Activated CD8-positive, alpha-beta memory T cell treated with anti-CD3 and anti-CD28 coated beads, Interleukin-2, amount 10 ng/mL, durations not matched to agents 7 days and 5 days (primary cell): ENCODE measurements at regions not wholly inside any gene's neighbourhood (a gene's known extent, or its start where the extent isn't known, plus 50 kb on each side); places are given as distances from the start of the nearest gene placed in this dataset.

ENCODE experiments used
- ATAC-seq: fragments of 150-1000 bp; cut with Tn5 transposase; one replicate; pipeline ENCODE4 v1.10.0; 2021; ENCODE audit warnings: moderate library complexity
- CTCF ChIA-PET: fragments of 350-600 bp; sonication (Branson Sonifier 250); formaldehyde crosslinking; loops from one replicate; lab custom pipeline; 2021; ENCODE audit warnings: antibody characterized with exemption; lab: Charles Lee
- DNase-seq: peaks from one replicate; pipeline ENCODE4 v3.0.0-alpha.2; 2020
- H3K27ac Mint-ChIP-seq: one replicate; pipeline ENCODE4 v1.8.0; 2021; ENCODE audit warnings: mild to moderate bottlenecking, mixed read lengths
- H3K27me3 Mint-ChIP-seq: one replicate; pipeline ENCODE4 v1.8.0; 2021; ENCODE audit warnings: mixed read lengths
- H3K36me3 Mint-ChIP-seq: one replicate; pipeline ENCODE4 v1.8.0; 2021; ENCODE audit warnings: mild to moderate bottlenecking, mixed read lengths
- H3K4me1 Mint-ChIP-seq: one replicate; pipeline ENCODE4 v1.8.0; 2021; ENCODE audit warnings: mixed read lengths
- H3K4me3 Mint-ChIP-seq: one replicate; pipeline ENCODE4 v1.8.0; 2021; ENCODE audit warnings: mild to moderate bottlenecking, moderate library complexity, mixed read lengths
- H3K9me3 Mint-ChIP-seq: one replicate; pipeline ENCODE4 v1.8.0; 2022; ENCODE audit warnings: low read depth, mixed read lengths

DNA sequence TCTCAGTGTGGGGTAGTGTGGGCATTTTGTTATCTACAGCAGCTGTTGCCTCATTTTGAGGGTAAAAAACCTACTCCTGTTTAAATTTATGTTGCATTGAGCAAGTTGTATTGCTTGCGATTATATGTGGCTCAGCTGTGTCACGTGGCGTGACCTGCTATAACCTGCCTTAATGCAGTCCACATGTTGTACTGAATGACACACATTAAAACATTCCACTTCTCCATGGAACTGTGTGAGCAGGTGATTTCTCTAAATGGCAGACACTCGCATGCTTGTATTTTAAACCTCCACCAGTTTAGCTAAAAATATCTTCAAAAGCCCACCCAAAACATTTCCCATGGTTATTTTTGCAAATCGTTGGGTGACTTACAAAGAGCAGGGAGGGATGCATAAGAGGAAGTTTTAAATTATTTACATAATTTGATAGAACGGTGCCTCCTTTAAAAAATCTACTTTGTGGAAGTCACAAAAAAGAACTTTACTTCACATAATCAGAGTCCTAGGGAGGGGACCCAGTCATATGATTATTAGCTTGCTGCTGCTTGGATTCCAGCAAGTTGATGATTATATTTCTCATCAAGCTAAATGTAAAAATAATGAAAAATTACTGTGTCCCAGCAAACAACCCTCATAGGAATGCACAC is 163.3 kb upstream of the ZEB2 start:
- Mint-ChIP-seq H3K4me1 (no peaks in the 10 kb centered on the region), H3K4me3 (no peak overlapping the region), H3K36me3 (no peaks in the 10 kb centered on the region), H3K27ac (no peak overlapping the region), H3K27me3 (peaks cover 10% of the 10 kb centered on the region), H3K9me3 (no peaks in the 10 kb centered on the region)
- CTCF ChIA-PET: no interaction called here
- DNase-seq (no peak), ATAC-seq (no peak)

DNA sequence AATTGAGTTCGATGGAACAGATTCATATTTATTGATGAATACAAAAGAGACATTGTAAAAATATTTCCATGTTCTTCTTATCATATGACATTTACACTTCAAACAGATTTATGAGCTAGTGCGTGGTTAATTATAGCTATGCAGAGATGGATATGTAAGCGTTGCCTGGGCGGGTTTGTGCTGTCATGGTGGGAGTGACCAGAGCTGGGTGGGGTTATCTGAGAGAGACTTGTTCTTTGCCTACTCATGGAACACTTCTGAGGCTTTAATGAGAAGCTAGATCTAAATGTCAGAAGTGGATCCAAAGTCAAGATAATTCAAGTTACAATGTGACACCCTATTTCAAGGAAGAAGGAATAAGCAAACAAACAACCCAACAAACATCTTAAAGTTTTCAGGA is 162.3 kb upstream of the ZEB2 start:
- H3K4me1 Mint-ChIP-seq: no peaks in the 10 kb centered on the region
- H3K27ac Mint-ChIP-seq: no peak overlapping the region
- H3K36me3 Mint-ChIP-seq: no peaks in the 10 kb centered on the region
- CTCF ChIA-PET: no interaction called here
- peaks cover 7% of the 10 kb centered on the region for H3K27me3 Mint-ChIP-seq
- H3K4me3 Mint-ChIP-seq: no peak overlapping the region
- H3K9me3 Mint-ChIP-seq: no peaks in the 10 kb centered on the region
- ATAC-seq: no peak
- no peak for DNase-seq

DNA sequence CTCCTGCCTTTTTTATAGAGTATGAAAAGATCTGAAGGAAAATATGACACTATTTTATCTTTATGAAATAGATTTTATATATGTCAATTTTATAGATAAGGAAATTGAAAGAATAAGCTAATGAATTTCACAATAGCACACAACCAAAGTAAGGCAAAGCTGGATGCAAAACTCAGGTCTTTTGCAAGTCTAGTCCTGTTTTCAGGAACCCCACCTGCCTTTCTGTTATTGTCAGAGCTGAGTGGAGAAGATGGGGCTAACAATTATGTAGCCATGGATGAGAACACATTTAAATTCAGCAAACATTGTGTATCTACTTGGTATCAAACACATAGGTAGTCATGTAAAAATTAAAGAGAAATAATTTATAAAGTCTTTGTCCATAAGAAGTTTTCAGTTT is 161.5 kb upstream of the ZEB2 start:
- H3K27me3 Mint-ChIP-seq: peaks cover 7% of the 10 kb centered on the region
- no peak for DNase-seq
- H3K36me3 Mint-ChIP-seq: no peaks in the 10 kb centered on the region
- H3K4me3 Mint-ChIP-seq: no peak overlapping the region
- no peaks in the 10 kb centered on the region for H3K9me3 Mint-ChIP-seq
- no peak for ATAC-seq
- H3K27ac Mint-ChIP-seq: no peak overlapping the region
- CTCF ChIA-PET: no interaction called here
- H3K4me1 Mint-ChIP-seq: no peaks in the 10 kb centered on the region

DNA sequence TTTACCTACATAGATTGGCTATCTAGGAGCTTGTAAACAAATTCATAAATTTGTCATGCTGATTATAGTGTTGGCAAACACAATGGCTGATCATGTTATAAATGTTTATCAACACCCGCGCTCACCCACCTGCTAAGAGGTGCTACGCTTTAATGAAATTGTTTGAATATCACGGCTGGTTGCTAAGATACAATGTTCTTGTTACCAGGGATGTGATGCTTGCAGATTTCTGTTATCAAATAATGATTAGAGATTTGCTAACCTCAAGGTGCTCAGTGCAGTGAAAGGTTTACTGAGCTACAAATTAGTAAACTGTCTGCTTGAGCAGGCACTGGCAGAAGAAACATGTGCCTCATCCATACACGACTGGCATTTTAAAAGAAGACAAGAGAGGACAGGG is 160.0 kb upstream of the ZEB2 start:
- ATAC-seq (no peak), DNase-seq (no peak)
- no peak overlapping the region for H3K4me3 Mint-ChIP-seq
- H3K4me1 Mint-ChIP-seq: no peaks in the 10 kb centered on the region
- H3K27ac Mint-ChIP-seq: no peak overlapping the region
- H3K36me3 Mint-ChIP-seq: no peaks in the 10 kb centered on the region
- H3K27me3 Mint-ChIP-seq: peaks cover 7% of the 10 kb centered on the region
- CTCF ChIA-PET: no interaction called here
- H3K9me3 Mint-ChIP-seq: no peaks in the 10 kb centered on the region

DNA sequence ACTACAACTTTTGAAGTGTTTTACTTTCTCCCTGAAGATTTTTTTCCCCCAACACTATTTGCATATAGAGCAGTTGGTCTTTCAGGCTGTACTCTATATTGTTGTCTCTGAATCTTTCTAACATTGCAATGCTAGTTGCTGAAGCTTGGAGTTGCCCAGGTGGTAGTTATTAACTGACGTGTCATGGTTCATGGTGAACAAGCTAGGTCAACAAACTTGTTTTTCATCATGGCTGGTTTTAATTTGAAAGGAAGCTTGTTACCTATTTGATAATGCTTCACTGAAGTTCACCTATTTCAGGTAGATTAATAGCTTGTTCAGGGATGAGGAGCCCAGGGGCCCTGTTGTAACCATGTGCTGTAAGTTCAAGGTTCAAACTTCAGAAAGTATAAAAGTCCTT is 158.8 kb upstream of the ZEB2 start:
- no peak overlapping the region for H3K27ac Mint-ChIP-seq
- DNase-seq: no peak
- no peak overlapping the region for H3K4me3 Mint-ChIP-seq
- no peaks in the 10 kb centered on the region for H3K9me3 Mint-ChIP-seq
- no peak for ATAC-seq
- H3K27me3 Mint-ChIP-seq: peaks cover 4% of the 10 kb centered on the region
- CTCF ChIA-PET: no interaction called here
- no peaks in the 10 kb centered on the region for H3K36me3 Mint-ChIP-seq
- no peaks in the 10 kb centered on the region for H3K4me1 Mint-ChIP-seq

DNA sequence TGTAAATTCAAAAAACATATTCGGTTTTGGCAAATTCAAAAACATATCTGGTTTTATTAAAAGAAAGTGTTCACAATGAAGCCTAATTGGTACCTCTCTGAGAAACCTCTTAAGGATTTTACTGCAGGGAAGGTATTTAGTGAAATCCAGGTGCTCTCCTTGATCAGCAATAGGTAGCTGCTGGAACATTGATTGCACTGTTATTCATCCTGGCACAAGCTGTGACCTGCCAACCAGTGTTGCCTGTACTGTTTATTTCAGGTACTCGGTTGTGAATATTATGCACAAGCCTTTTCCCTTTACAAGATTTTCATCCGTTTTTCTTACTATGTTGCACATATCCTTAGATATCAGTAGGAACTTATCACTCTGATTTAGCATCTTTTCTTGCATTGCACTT is 155.8 kb upstream of the ZEB2 start:
- ATAC-seq (no peak), DNase-seq (no peak)
- H3K36me3 Mint-ChIP-seq: no peaks in the 10 kb centered on the region
- CTCF ChIA-PET: no interaction called here
- no peak overlapping the region for H3K27ac Mint-ChIP-seq
- no peaks in the 10 kb centered on the region for H3K4me1 Mint-ChIP-seq
- no peak overlapping the region for H3K4me3 Mint-ChIP-seq
- no peaks in the 10 kb centered on the region for H3K9me3 Mint-ChIP-seq
- peaks cover 6% of the 10 kb centered on the region for H3K27me3 Mint-ChIP-seq

DNA sequence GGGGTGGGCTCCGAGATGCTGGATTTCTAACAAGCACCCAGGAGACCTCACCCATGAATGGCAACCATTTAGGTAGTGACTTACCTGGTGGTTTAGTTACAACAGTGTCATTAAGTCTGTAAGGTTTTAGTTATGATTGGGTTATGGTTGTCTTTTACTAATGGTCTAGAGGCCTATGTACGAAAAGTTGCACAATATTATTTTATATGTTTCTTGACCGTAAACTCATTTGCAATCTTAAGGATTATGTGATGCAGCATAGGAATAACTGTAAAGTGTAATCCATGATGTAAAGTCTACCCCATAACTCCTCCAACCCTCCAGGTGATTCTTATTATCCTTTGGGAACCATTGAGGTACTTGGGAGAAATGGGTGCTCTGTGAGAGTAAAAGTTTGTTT is 155.4 kb upstream of the ZEB2 start:
- no peak for ATAC-seq
- Mint-ChIP-seq H3K36me3 (no peaks in the 10 kb centered on the region), H3K4me1 (no peaks in the 10 kb centered on the region), H3K4me3 (no peak overlapping the region), H3K27me3 (peaks cover 6% of the 10 kb centered on the region), H3K9me3 (no peaks in the 10 kb centered on the region), H3K27ac (no peak overlapping the region)
- no peak for DNase-seq
- CTCF ChIA-PET: no interaction called here

DNA sequence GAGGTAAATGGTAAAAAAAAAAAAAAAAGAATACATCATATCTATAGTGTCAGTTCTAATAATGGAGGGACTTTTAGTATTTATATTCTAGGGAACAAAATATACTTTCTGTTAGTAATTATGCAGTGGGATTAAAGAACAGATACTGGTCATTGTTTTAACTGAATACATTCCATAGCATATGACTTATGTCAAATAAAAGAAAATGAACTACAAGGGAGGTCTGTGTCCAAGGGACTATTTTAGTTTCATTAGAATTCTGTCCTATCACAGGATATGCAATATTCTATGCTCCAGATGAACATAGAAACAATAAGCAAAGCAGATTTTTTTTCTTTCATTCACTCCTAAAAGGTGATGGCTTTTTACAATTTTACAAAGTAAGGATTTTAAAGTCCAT is 154.2 kb upstream of the ZEB2 start:
- H3K4me1 Mint-ChIP-seq: no peaks in the 10 kb centered on the region
- H3K4me3 Mint-ChIP-seq: no peak overlapping the region
- no peaks in the 10 kb centered on the region for H3K9me3 Mint-ChIP-seq
- CTCF ChIA-PET: no interaction called here
- no peak for DNase-seq
- no peaks in the 10 kb centered on the region for H3K36me3 Mint-ChIP-seq
- H3K27me3 Mint-ChIP-seq: peaks cover 8% of the 10 kb centered on the region
- no peak overlapping the region for H3K27ac Mint-ChIP-seq
- ATAC-seq: no peak

DNA sequence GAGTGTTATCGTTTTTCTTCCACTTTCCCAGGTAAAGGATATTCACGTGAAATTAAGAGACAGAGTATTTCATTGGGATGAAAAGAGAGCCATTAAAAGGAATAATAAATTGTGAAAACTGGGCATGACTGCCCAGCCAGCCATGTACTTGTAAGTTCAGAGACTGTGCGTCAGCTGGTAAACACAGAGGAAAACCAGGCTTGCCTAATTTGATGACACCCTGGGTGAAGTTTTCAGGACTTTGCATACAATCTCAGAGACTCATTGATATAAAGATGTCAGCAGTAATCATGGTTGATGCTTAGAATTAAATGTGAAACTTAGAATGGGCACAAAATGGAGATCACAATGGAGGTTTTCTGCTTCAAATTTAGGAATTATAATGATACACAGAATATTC is 153.5 kb upstream of the ZEB2 start:
- Mint-ChIP-seq H3K4me1 (no peaks in the 10 kb centered on the region), H3K36me3 (no peaks in the 10 kb centered on the region), H3K4me3 (no peak overlapping the region), H3K9me3 (no peaks in the 10 kb centered on the region), H3K27ac (no peak overlapping the region), H3K27me3 (peaks cover 8% of the 10 kb centered on the region)
- CTCF ChIA-PET: no interaction called here
- DNase-seq (no peak), ATAC-seq (no peak)

DNA sequence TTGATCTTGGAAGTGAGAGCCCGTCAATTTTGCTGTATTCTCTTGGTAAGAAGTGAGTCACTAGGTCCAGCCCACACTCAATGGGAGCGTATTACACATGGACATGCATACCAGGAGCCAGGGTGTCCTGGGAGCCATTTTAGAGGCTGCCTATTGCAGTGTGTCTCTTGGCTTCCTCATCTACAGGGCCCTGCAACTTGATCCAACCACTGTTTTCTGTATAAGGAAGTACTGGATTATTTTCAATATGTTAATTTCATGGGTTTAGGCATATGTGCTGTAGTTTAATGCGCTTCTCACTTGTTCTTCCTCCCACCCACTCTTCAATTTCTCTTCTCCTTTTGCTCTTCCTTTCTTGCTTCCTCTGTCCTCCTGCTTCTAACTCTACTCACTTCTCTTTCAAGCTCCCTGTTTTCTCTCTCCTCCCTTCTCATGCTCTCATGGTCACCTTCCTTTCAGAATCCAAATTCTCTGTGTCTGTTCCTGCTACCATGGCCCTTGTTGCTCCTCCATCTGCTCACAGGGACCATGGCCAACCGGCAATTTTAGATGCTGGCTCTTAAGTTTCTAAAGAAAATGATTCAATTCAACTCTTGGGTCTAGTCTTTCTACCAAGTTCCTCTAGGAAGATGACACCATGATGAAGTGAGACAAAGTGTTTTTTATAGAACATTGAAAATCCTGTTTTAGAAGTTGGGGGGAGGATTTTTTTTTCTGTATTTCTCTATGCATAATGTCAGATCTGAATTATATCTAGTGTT is 152.0 kb upstream of the ZEB2 start:
- H3K4me1 Mint-ChIP-seq: no peaks in the 10 kb centered on the region
- H3K4me3 Mint-ChIP-seq: no peak overlapping the region
- no peak for ATAC-seq
- CTCF ChIA-PET: no interaction called here
- H3K36me3 Mint-ChIP-seq: no peaks in the 10 kb centered on the region
- H3K27ac Mint-ChIP-seq: no peak overlapping the region
- H3K9me3 Mint-ChIP-seq: no peaks in the 10 kb centered on the region
- DNase-seq: no peak
- peaks cover 14% of the 10 kb centered on the region for H3K27me3 Mint-ChIP-seq

DNA sequence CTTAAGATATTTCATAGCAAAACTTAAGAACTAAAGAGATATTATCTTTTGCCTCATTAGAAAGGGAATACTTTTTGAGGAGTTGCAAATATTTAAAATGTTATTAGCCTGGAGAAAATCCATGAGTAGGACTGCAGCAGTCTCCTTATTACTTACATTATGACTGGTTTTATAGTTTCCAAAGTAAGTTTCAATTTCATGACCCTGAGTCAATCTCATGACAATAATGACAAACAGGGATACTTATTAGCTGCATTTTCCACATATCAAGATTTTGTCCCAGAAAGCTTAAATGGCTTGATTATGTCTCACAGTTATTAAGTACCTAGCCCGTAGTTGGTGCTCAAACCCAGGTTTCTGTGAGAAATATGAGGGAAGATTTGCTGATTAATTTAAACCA is 150.8 kb upstream of the ZEB2 start:
- no peaks in the 10 kb centered on the region for H3K36me3 Mint-ChIP-seq
- peaks cover 16% of the 10 kb centered on the region for H3K27me3 Mint-ChIP-seq
- ATAC-seq: no peak
- no peaks in the 10 kb centered on the region for H3K9me3 Mint-ChIP-seq
- H3K4me3 Mint-ChIP-seq: no peak overlapping the region
- CTCF ChIA-PET: no interaction called here
- no peak for DNase-seq
- H3K27ac Mint-ChIP-seq: no peak overlapping the region
- H3K4me1 Mint-ChIP-seq: no peaks in the 10 kb centered on the region

DNA sequence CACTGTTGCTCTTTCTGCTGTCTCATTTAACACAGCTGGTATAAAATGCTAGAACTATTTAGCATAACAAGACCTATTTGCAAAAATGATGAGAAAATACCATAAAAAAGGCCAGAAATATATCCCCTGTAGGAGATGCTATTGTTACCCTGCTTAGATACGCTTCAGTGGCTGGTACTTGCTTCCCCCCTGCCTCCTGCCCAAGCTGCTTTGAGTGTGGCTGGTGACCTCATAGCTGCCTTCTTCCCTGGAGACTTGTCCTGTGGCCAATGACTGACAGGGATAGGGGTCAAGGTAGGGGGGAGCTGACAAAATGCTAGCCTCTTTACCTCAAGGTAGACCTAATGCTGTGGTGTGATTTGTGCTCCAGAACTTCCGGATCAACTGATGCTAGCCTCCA is 150.2 kb upstream of the ZEB2 start:
- H3K27ac Mint-ChIP-seq: no peak overlapping the region
- no peaks in the 10 kb centered on the region for H3K4me1 Mint-ChIP-seq
- peaks cover 16% of the 10 kb centered on the region for H3K27me3 Mint-ChIP-seq
- H3K36me3 Mint-ChIP-seq: no peaks in the 10 kb centered on the region
- ATAC-seq (no peak), DNase-seq (no peak)
- H3K4me3 Mint-ChIP-seq: no peak overlapping the region
- CTCF ChIA-PET: no interaction called here
- no peaks in the 10 kb centered on the region for H3K9me3 Mint-ChIP-seq

DNA sequence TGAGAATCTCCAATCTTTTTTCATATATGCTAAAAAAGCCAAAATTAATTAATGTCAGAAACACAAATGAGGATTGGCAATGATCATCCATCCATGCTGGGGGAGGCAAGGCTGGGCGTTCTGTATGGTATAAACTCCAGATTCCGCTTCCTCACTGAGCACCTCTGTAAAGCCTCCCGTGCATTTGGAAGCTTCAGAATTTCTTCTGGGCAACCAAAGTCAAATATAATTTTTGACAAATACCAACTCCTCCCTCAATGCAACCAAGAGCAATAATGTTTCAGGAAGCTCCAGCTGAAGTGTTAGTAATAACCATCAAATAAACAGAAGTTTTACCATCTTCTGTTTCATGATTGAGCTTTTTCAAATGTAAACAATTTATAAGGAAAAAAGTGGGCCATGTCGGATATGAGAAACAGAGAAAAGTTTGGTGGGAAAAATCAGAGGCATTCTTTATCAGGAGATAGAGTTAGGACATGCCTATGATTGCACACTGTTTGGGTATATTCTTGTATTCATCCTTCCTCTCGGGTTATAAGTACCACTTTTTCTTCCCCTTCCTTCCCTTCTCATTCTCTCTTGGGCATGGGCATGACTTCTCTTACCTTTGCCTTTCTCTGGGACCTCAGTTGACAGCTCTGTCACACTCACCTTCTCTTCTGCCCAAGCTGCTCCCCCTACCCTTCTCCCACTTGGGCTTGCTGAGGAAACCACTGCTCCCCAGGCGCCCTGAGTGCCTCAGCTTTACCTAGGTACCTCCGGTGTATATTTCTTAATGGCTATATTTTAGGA is 149.5 kb upstream of the ZEB2 start:
- CTCF ChIA-PET: no interaction called here
- H3K27ac Mint-ChIP-seq: no peak overlapping the region

More for the DNA sequence above, 149.5 kb upstream of the ZEB2 start:
- Mint-ChIP-seq H3K36me3 (no peaks in the 10 kb centered on the region), H3K4me1 (no peaks in the 10 kb centered on the region), H3K27me3 (peaks cover 16% of the 10 kb centered on the region), H3K4me3 (no peak overlapping the region), H3K9me3 (no peaks in the 10 kb centered on the region)
- ATAC-seq (no peak), DNase-seq (no peak)
